WERI-Rb-1 (cell line): ENCODE measurements at regions not wholly inside any gene's neighbourhood (a gene's known extent, or its start where the extent isn't known, plus 50 kb on each side); places are given as distances from the start of the nearest gene placed in this dataset.

ENCODE experiments used
- DNase-seq: peaks from one replicate; pipeline ENCODE4 v3.0.0-alpha.2; 2020
- H3K27ac ChIP-seq: fragments of 250-450 bp; sonication (Bioruptor Pico); 2 replicates; pipeline ENCODE4 v1.5.1; 2020; ENCODE audit warnings: mild to moderate bottlenecking, moderate library complexity
- H3K27me3 ChIP-seq: fragments of 250-450 bp; sonication (Bioruptor Pico); 2 replicates; pipeline ENCODE4 v1.5.1; 2021; ENCODE audit warnings: mild to moderate bottlenecking, low read depth, moderate library complexity; ENCODE audit not compliant: insufficient read depth, severe bottlenecking
- H3K36me3 ChIP-seq: fragments of 250-450 bp; sonication (Bioruptor Pico); 2 replicates; pipeline ENCODE4 v1.5.1; 2020; ENCODE audit warnings: mild to moderate bottlenecking, moderate library complexity
- H3K4me3 ChIP-seq: 2 replicates; pipeline ENCODE4 v1.5.1; 2011; ENCODE audit warnings: low read depth, mild to moderate bottlenecking, control low read depth, low read length
- H3K9me3 ChIP-seq: fragments of 250-450 bp; sonication (Bioruptor Pico); 2 replicates; pipeline ENCODE4 v1.5.1; 2021; ENCODE audit warnings: mild to moderate bottlenecking, moderate library complexity; ENCODE audit not compliant: severe bottlenecking
- CTCF ChIP-seq: IDR thresholded peaks from 2 replicates; pipeline ENCODE4 v1.5.1; 2011; ENCODE audit warnings: low read depth, mild to moderate bottlenecking, control low read depth, inconsistent platforms, low read length

GRCh38 chr5:27171761-27172261 lies 133.4 kb upstream of the CDH9 start:
- Histone ChIP-seq H3K4me3 (no peak overlapping the region), H3K9me3 (no peaks in the 10 kb centered on the region), H3K36me3 (no peaks in the 10 kb centered on the region), H3K27ac (no peak overlapping the region), H3K27me3 (no peaks in the 10 kb centered on the region)
- no peak for TF ChIP-seq CTCF
- no peak for DNase-seq

- TF ChIP-seq CTCF, result no peak
- Histone ChIP-seq H3K9me3 (peaks cover 3% of the 10 kb centered on the region), H3K27me3 (no peaks in the 10 kb centered on the region), H3K27ac (no peak overlapping the region), H3K4me3 (no peak overlapping the region), H3K36me3 (no peaks in the 10 kb centered on the region)
- DNase-seq, result no peak
Observed at GRCh38 chr5:27158775-27159174, 120.4 kb upstream of the CDH9 start.

- TF ChIP-seq CTCF, result no peak
- H3K9me3 ChIP-seq, result peaks cover 3% of the 10 kb centered on the region
- H3K27me3 ChIP-seq, result no peaks in the 10 kb centered on the region
- H3K36me3 ChIP-seq, result no peaks in the 10 kb centered on the region
- H3K4me3 ChIP-seq, result no peak overlapping the region
- DNase-seq, result no peak
- no peak overlapping the region for H3K27ac ChIP-seq
Observed at GRCh38 chr5:27158171-27158570, 119.8 kb upstream of the CDH9 start.

GRCh38 chr5:27144456-27144855 lies 106.1 kb upstream of the CDH9 start:
- TF ChIP-seq CTCF, result no peak
- H3K27me3 ChIP-seq, result no peaks in the 10 kb centered on the region
- H3K27ac ChIP-seq, result no peak overlapping the region
- no peak overlapping the region for H3K4me3 ChIP-seq
- H3K9me3 ChIP-seq, result no peaks in the 10 kb centered on the region
- no peak for DNase-seq
- no peaks in the 10 kb centered on the region for H3K36me3 ChIP-seq

GRCh38 chr5:27140831-27141230 lies 102.4 kb upstream of the CDH9 start:
- H3K27me3 ChIP-seq, result no peaks in the 10 kb centered on the region
- no peaks in the 10 kb centered on the region for H3K36me3 ChIP-seq
- H3K27ac ChIP-seq, result no peak overlapping the region
- no peaks in the 10 kb centered on the region for H3K9me3 ChIP-seq
- no peak overlapping the region for H3K4me3 ChIP-seq
- no peak for DNase-seq
- TF ChIP-seq CTCF, result no peak

GRCh38 chr5:27130587-27130986 lies 92.2 kb upstream of the CDH9 start:
- Histone ChIP-seq H3K27ac (no peak overlapping the region), H3K9me3 (no peaks in the 10 kb centered on the region), H3K4me3 (no peak overlapping the region), H3K36me3 (no peaks in the 10 kb centered on the region), H3K27me3 (no peaks in the 10 kb centered on the region)
- TF ChIP-seq CTCF, result no peak
- no peak for DNase-seq
